H9 (cell line): ENCODE measurements at regions not wholly inside any gene's neighbourhood (a gene's known extent, or its start where the extent isn't known, plus 50 kb on each side); places are given as distances from the start of the nearest gene placed in this dataset.

ENCODE experiments used
- DNase-seq: peaks from one replicate; pipeline ENCODE4 v3.0.0-alpha.2; 2017
- H2AFZ ChIP-seq: one replicate; pipeline ENCODE4 v1.6.1; 2013; ENCODE audit warnings: mild to moderate bottlenecking, low read length, control low read depth, moderate library complexity
- H2AK5ac ChIP-seq: 2 replicates; pipeline ENCODE4 v1.6.1; 2013; ENCODE audit warnings: low read length, control low read depth, mixed read lengths; ENCODE audit not compliant: insufficient read length
- H2BK120ac ChIP-seq: one replicate; pipeline ENCODE4 v1.6.1; 2013; ENCODE audit warnings: low read depth, mild to moderate bottlenecking, low read length, control low read depth, inconsistent platforms; ENCODE audit not compliant: poor library complexity, severe bottlenecking
- H2BK12ac ChIP-seq: 2 replicates; pipeline ENCODE4 v1.6.1; 2013; ENCODE audit warnings: low read length, control low read depth, mixed read lengths, low read depth; ENCODE audit not compliant: insufficient read length
- H2BK15ac ChIP-seq: 2 replicates; pipeline ENCODE4 v1.6.1; 2013; ENCODE audit warnings: low read depth, low read length, control low read depth
- H2BK20ac ChIP-seq: one replicate; pipeline ENCODE4 v1.6.1; 2013; ENCODE audit warnings: low read depth, mild to moderate bottlenecking, low read length, control low read depth, inconsistent platforms; ENCODE audit not compliant: poor library complexity, severe bottlenecking
- H2BK5ac ChIP-seq: 2 replicates; pipeline ENCODE4 v1.6.1; 2013; ENCODE audit warnings: low read length, control low read depth, mixed read lengths; ENCODE audit not compliant: insufficient read length
- H3K14ac ChIP-seq: 2 replicates; pipeline ENCODE4 v1.6.1; 2013; ENCODE audit warnings: low read length, control low read depth; ENCODE audit not compliant: insufficient read depth
- H3K18ac ChIP-seq: 2 replicates; pipeline ENCODE4 v1.6.1; 2013; ENCODE audit warnings: low read depth, mild to moderate bottlenecking, mixed read lengths, low read length, control low read depth; ENCODE audit not compliant: insufficient read length
- H3K23ac ChIP-seq: 2 replicates; pipeline ENCODE4 v1.6.1; 2013; ENCODE audit warnings: low read length, control low read depth, mixed read lengths, low read depth; ENCODE audit not compliant: insufficient read length
- H3K23me2 ChIP-seq: 2 replicates; pipeline ENCODE4 v1.6.1; 2013; ENCODE audit warnings: low read depth, mild to moderate bottlenecking, mixed read lengths, low read length, control low read depth; ENCODE audit not compliant: insufficient read length, poor library complexity, severe bottlenecking
- H3K27ac ChIP-seq: 2 replicates; pipeline ENCODE4 v1.5.1; 2013; ENCODE audit warnings: low read length, control low read depth, mixed read lengths, low read depth; ENCODE audit not compliant: insufficient read length
- H3K27me3 ChIP-seq: 2 replicates; pipeline ENCODE4 v1.6.1; 2013; ENCODE audit warnings: low read length, control low read depth, inconsistent platforms; ENCODE audit not compliant: insufficient read depth
- H3K4ac ChIP-seq: 2 replicates; pipeline ENCODE4 v1.6.1; 2013; ENCODE audit warnings: low read depth, mild to moderate bottlenecking, control low read depth, inconsistent platforms, low read length, moderate library complexity
- H3K4me1 ChIP-seq: 2 replicates; pipeline ENCODE4 v1.6.1; 2013; ENCODE audit warnings: low read length, control low read depth, inconsistent platforms; ENCODE audit not compliant: insufficient read depth
- H3K4me2 ChIP-seq: 2 replicates; pipeline ENCODE4 v1.6.1; 2013; ENCODE audit warnings: low read length, control low read depth, mixed read lengths; ENCODE audit not compliant: insufficient read length, insufficient read depth
- H3K56ac ChIP-seq: 2 replicates; pipeline ENCODE4 v1.6.1; 2013; ENCODE audit warnings: low read depth, mild to moderate bottlenecking, mixed read lengths, low read length, control low read depth; ENCODE audit not compliant: insufficient read length
- H3K79me1 ChIP-seq: 2 replicates; pipeline ENCODE4 v1.6.1; 2013; ENCODE audit warnings: low read depth, mild to moderate bottlenecking, moderate library complexity, low read length, control low read depth, inconsistent platforms; ENCODE audit not compliant: insufficient read depth, poor library complexity, severe bottlenecking
- H3K79me2 ChIP-seq: 2 replicates; pipeline ENCODE4 v1.6.1; 2013; ENCODE audit warnings: low read length, control low read depth, inconsistent platforms; ENCODE audit not compliant: insufficient read depth
- H3K9ac ChIP-seq: 2 replicates; pipeline ENCODE4 v1.6.1; 2013; ENCODE audit warnings: low read length, control low read depth, mixed read lengths; ENCODE audit not compliant: insufficient read length; ENCODE audit errors: extremely low read depth
- H3K9me3 ChIP-seq: one replicate; pipeline ENCODE4 v1.6.1; 2013; ENCODE audit warnings: low read depth, low read length, inconsistent platforms; ENCODE audit not compliant: control insufficient read depth
- H3T11ph ChIP-seq: one replicate; pipeline ENCODE4 v1.6.1; 2013; ENCODE audit warnings: mild to moderate bottlenecking, low read length, control low read depth, inconsistent platforms
- H4K20me1 ChIP-seq: one replicate; pipeline ENCODE4 v1.6.1; 2013; ENCODE audit not compliant: control insufficient read depth, insufficient read length, insufficient read depth
- H4K5ac ChIP-seq: 2 replicates; pipeline ENCODE4 v1.6.1; 2013; ENCODE audit warnings: low read depth, mild to moderate bottlenecking, mixed read lengths, low read length, control low read depth; ENCODE audit not compliant: insufficient read length
- H4K8ac ChIP-seq: replicated peaks from 2 replicates; pipeline ENCODE4 v1.6.1; 2013; ENCODE audit warnings: low read length, control low read depth, mixed read lengths, low read depth; ENCODE audit not compliant: insufficient read length
- H4K91ac ChIP-seq: 2 replicates; pipeline ENCODE4 v1.6.1; 2013; ENCODE audit warnings: low read depth, mild to moderate bottlenecking, moderate library complexity, mixed read lengths, low read length, control low read depth; ENCODE audit not compliant: insufficient read length
- H3K27ac Mint-ChIP-seq, 3 experiments: 2 replicates in 2 of 3; 3 replicates in 1 of 3; pipeline ENCODE4 v1.8.0; 2020 to 2021; ENCODE audit warnings: mixed read lengths in 3 of 3, mild to moderate bottlenecking in 1 of 3, moderate library complexity in 1 of 3
- H3K27me3 Mint-ChIP-seq: 2 replicates; pipeline ENCODE4 v1.8.0; 2021; ENCODE audit warnings: low read depth, mild to moderate bottlenecking, moderate library complexity, mixed read lengths
- H3K36me3 Mint-ChIP-seq, 3 experiments: 2 replicates in 2 of 3; 3 replicates in 1 of 3; pipeline ENCODE4 v1.8.0; 2020 to 2021; ENCODE audit warnings: low read depth in 3 of 3, mixed read lengths in 3 of 3; ENCODE audit not compliant: insufficient read depth in 1 of 3
- H3K4me1 Mint-ChIP-seq, 2 experiments: 2 replicates each; pipeline ENCODE4 v1.8.0; 2020; ENCODE audit warnings: mixed read lengths in 2 of 2
- H3K4me3 Mint-ChIP-seq, 2 experiments: 2 replicates in 1 of 2; 3 replicates in 1 of 2; pipeline ENCODE4 v1.8.0; 2020 to 2021; ENCODE audit warnings: mild to moderate bottlenecking in 2 of 2, mixed read lengths in 2 of 2, moderate library complexity in 1 of 2
- H3K9me3 Mint-ChIP-seq, 2 experiments: 2 replicates in 1 of 2; 3 replicates in 1 of 2; pipeline ENCODE4 v1.8.0; 2020; ENCODE audit warnings: mild to moderate bottlenecking in 2 of 2, mixed read lengths in 2 of 2, moderate library complexity in 1 of 2
- WGBS: extraction: QIAGEN DNeasy Blood & Tissue Kit; methylation state at CpG from one replicate; pipeline ENCODE4 v1.1.7; 2013; ENCODE audit warnings: missing lambda C conversion rate, low lambda C conversion rate, mixed read lengths; ENCODE audit not compliant: insufficient read length; ENCODE audit errors: extremely low coverage; 5-methylcytosine and 5-hydroxymethylcytosine counted together
- TF ChIP-seq, protein P1 (sequence below): fragments of 200-600 bp; sonication (generic); conservative IDR thresholded peaks from 3 replicates; pipeline ENCODE4 v1.8.0; 2021; ENCODE audit warnings: antibody characterized with exemption, mild to moderate bottlenecking

DNA sequence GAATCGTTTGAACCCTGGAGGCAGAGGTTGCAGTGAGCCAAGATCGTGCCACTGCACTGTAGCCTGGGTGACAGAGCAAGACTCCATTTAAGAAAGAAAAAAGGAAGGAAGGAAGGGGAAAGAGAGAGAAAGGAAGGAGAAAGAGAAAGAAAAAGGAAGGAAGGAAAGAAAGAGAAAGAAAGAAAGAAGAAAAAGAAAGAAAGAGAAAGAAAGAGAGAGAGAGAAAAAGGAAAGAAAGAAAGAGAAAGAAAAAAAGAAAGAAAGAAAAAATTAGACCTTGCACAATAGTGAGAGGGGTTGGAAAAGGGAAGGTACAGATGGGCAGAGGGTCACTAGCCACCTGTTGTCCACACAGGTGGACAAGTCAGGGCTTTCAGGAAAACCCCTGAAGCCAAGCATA is 57.6 kb upstream of the RTL6 start:
- H2BK12ac ChIP-seq: no peak overlapping the region
- no peaks in the 10 kb centered on the region for H3K79me1 ChIP-seq
- no peak overlapping the region for H2BK120ac ChIP-seq
- H3K18ac ChIP-seq: no peak overlapping the region
- no peak overlapping the region for H4K91ac ChIP-seq
- Mint-ChIP-seq H3K36me3 (no peaks in the 10 kb centered on the region), H3K9me3 (no peaks in the 10 kb centered on the region), H3K27ac (no peak overlapping the region; a peak in 1 of 7 replicates), H3K4me3 (no peak overlapping the region), H3K27me3 (peaks cover 24% of the 10 kb centered on the region), H3K4me1 (peaks cover 0 to 2% of the 10 kb centered on the region in 2 experiments; a peak in 2 of 4 replicates)
- no peaks in the 10 kb centered on the region for H3K79me2 ChIP-seq
- DNase-seq: no peak
- no peaks in the 10 kb centered on the region for H3K23me2 ChIP-seq
- no peak overlapping the region for H4K5ac ChIP-seq
- no peak overlapping the region for H3K23ac ChIP-seq
- no peak overlapping the region for H2AK5ac ChIP-seq
- no peak overlapping the region for H3K14ac ChIP-seq
- WGBS: no CpG with 5 or more reads among the region's 2 CpGs
- TF ChIP-seq, protein P1, sequence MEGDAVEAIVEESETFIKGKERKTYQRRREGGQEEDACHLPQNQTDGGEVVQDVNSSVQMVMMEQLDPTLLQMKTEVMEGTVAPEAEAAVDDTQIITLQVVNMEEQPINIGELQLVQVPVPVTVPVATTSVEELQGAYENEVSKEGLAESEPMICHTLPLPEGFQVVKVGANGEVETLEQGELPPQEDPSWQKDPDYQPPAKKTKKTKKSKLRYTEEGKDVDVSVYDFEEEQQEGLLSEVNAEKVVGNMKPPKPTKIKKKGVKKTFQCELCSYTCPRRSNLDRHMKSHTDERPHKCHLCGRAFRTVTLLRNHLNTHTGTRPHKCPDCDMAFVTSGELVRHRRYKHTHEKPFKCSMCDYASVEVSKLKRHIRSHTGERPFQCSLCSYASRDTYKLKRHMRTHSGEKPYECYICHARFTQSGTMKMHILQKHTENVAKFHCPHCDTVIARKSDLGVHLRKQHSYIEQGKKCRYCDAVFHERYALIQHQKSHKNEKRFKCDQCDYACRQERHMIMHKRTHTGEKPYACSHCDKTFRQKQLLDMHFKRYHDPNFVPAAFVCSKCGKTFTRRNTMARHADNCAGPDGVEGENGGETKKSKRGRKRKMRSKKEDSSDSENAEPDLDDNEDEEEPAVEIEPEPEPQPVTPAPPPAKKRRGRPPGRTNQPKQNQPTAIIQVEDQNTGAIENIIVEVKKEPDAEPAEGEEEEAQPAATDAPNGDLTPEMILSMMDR: no peak
- H2BK20ac ChIP-seq: no peak overlapping the region
- no peak overlapping the region for H4K8ac ChIP-seq
- no peaks in the 10 kb centered on the region for H4K20me1 ChIP-seq
- no peak overlapping the region for H3T11ph ChIP-seq
- H3K27ac ChIP-seq: no peak overlapping the region
- no peaks in the 10 kb centered on the region for H3K4me1 ChIP-seq
- H3K9ac ChIP-seq: no peak overlapping the region
- no peak overlapping the region for H3K4ac ChIP-seq
- H3K56ac ChIP-seq: no peak overlapping the region
- H3K9me3 ChIP-seq: no peaks in the 10 kb centered on the region
- no peak overlapping the region for H2BK15ac ChIP-seq
- no peak overlapping the region for H2BK5ac ChIP-seq
- H2AFZ ChIP-seq: no peak overlapping the region
- no peaks in the 10 kb centered on the region for H3K27me3 ChIP-seq
- H3K4me2 ChIP-seq: no peak overlapping the region
